B cell (primary cell): ENCODE measurements at regions not wholly inside any gene's neighbourhood (a gene's known extent, or its start where the extent isn't known, plus 50 kb on each side); places are given as distances from the start of the nearest gene placed in this dataset.

Source experiments
- ATAC-seq: fragments of 200-7000 bp; cut with Tn5 transposase; one replicate; pipeline ENCODE4 v1.10.0; 2021; ENCODE audit warnings: low read depth, mild to moderate bottlenecking, moderate number of reproducible peaks, moderate library complexity
- CTCF ChIA-PET: fragments of 350-600 bp; sonication (Branson Sonifier 250); formaldehyde crosslinking; loops from one replicate; lab custom pipeline; 2021; ENCODE audit warnings: antibody characterized with exemption, inconsistent platforms; lab: Charles Lee
- POLR2A ChIA-PET: fragments of 350-600 bp; sonication (Branson Sonifier 250); formaldehyde crosslinking; loops from one replicate; lab custom pipeline; 2021; ENCODE audit warnings: antibody characterized with exemption; lab: Charles Lee
- DNase-seq: peaks from one replicate; pipeline ENCODE4 v3.0.0; 2013
- H2AFZ ChIP-seq: 2 replicates; pipeline ENCODE4 v1.6.1; 2012; ENCODE audit warnings: mild to moderate bottlenecking, low read depth, low read length; ENCODE audit not compliant: insufficient read depth, poor library complexity, severe bottlenecking
- H3K27ac ChIP-seq, 2 donors: 1 replicate in 1 of 2; 2 replicates in 1 of 2; pipeline ENCODE4 v1.5.1; 2012 to 2013; ENCODE audit warnings: low read length in 2 of 2, mild to moderate bottlenecking in 2 of 2, moderate library complexity in 1 of 2
- H3K27me3 ChIP-seq, 4 experiments: fragments of 200-600 bp in 1 of 4; sonication (generic) in 1 of 4; replicated peaks in 1 of 4; 1 replicate in 2 of 4; 2 replicates in 2 of 4; pipeline versions ENCODE4 v1.6.1 to v1.7.0; 2013 to 2016; ENCODE audit warnings: low read length in 3 of 4, mild to moderate bottlenecking in 2 of 4, mixed read lengths in 1 of 4, moderate library complexity in 1 of 4; ENCODE audit not compliant: insufficient read depth in 4 of 4, control insufficient read depth in 3 of 4; ENCODE audit errors: control extremely low read depth in 1 of 4
- H3K36me3 ChIP-seq, 2 experiments: replicated peaks in 1 of 2; 1 replicate in 1 of 2; 2 replicates in 1 of 2; pipeline versions ENCODE4 v1.6.1 to v1.7.1; 2013; ENCODE audit warnings: low read length in 1 of 2; ENCODE audit not compliant: insufficient read depth in 2 of 2, control insufficient read depth in 1 of 2; ENCODE audit errors: control extremely low read depth in 1 of 2, extremely low read depth in 1 of 2
- H3K4me1 ChIP-seq, 2 donors: fragments of 200-600 bp in 1 of 2; sonication (generic) in 1 of 2; 1 replicate in 1 of 2; 2 replicates in 1 of 2; pipeline versions ENCODE4 v1.5.1 to v1.6.1; 2013 to 2017; ENCODE audit warnings: low read length in 2 of 2; ENCODE audit not compliant: control insufficient read depth in 2 of 2, insufficient read depth in 2 of 2
- H3K4me2 ChIP-seq: replicated peaks from 2 replicates; pipeline ENCODE3; 2012; ENCODE audit warnings: mild to moderate bottlenecking, low read depth, low read length; ENCODE audit not compliant: poor library complexity, severe bottlenecking
- H3K4me3 ChIP-seq, 5 experiments: fragments of 200-600 bp in 1 of 5; sonication (generic) in 1 of 5; 1 replicate in 3 of 5; 2 replicates in 2 of 5; pipeline versions ENCODE4 v1.5.1 to v1.7.0; 2011 to 2016; ENCODE audit warnings: low read length in 4 of 5, mild to moderate bottlenecking in 4 of 5, low read depth in 2 of 5, control low read depth in 1 of 5, moderate library complexity in 1 of 5; ENCODE audit not compliant: insufficient read depth in 1 of 5; ENCODE audit errors: control extremely low read depth in 1 of 5, extremely low read depth in 1 of 5
- H3K79me2 ChIP-seq: fragments of 200-600 bp; sonication (generic); one replicate; pipeline ENCODE4 v1.6.0; 2016; ENCODE audit warnings: low read length; ENCODE audit not compliant: control insufficient read depth, insufficient read depth
- H3K9ac ChIP-seq: fragments of 200-600 bp; sonication (generic); 2 replicates; pipeline ENCODE4 v1.6.1; 2017; ENCODE audit warnings: mild to moderate bottlenecking, low read length, moderate library complexity
- H3K9me3 ChIP-seq, 3 donors: one replicate each; pipeline versions ENCODE4 v1.6.1 to v1.7.1; 2013; ENCODE audit warnings: low read length in 2 of 3; ENCODE audit not compliant: control insufficient read depth in 2 of 3, insufficient read depth in 1 of 3; ENCODE audit errors: control extremely low read depth in 1 of 3
- H4K20me1 ChIP-seq: 2 replicates; pipeline ENCODE4 v1.6.0; 2012; ENCODE audit warnings: mild to moderate bottlenecking, low read length; ENCODE audit not compliant: insufficient read depth, control insufficient read depth, poor library complexity, severe bottlenecking
- H3K27ac Mint-ChIP-seq: one replicate; pipeline ENCODE4 v1.8.0; 2021; ENCODE audit warnings: mixed read lengths
- H3K27me3 Mint-ChIP-seq: one replicate; pipeline ENCODE4 v1.8.0; 2021; ENCODE audit warnings: mixed read lengths
- H3K4me1 Mint-ChIP-seq: one replicate; pipeline ENCODE4 v1.8.0; 2021; ENCODE audit warnings: mixed read lengths
- H3K4me3 Mint-ChIP-seq: one replicate; pipeline ENCODE4 v1.8.0; 2021; ENCODE audit warnings: mixed read lengths
- H3K9me3 Mint-ChIP-seq: one replicate; pipeline ENCODE4 v1.8.0; 2022; ENCODE audit warnings: mixed read lengths; ENCODE audit not compliant: insufficient read depth
- CTCF ChIP-seq: fragments of 200-600 bp; IDR thresholded peaks from one replicate; pipeline ENCODE4 v1.8.0; 2022; ENCODE audit warnings: antibody characterized with exemption, mild to moderate bottlenecking
- EZH2 ChIP-seq: IDR thresholded peaks from 2 replicates; pipeline ENCODE4 v1.6.1; 2012; ENCODE audit warnings: borderline replicate concordance, low read depth, mild to moderate bottlenecking, moderate library complexity, low read length; ENCODE audit not compliant: insufficient read depth, poor library complexity, severe bottlenecking
- WGBS: methylation state at CpG from one replicate; pipeline ENCODE4 v1.1.5; 2013; ENCODE audit warnings: missing lambda C conversion rate; ENCODE audit not compliant: insufficient coverage; 5-methylcytosine and 5-hydroxymethylcytosine counted together
- intact Hi-C: fragments of 100-400 bp; cut with micrococcal nuclease; formaldehyde crosslinking; loops from one replicate; pipeline ENCODE4 v1.10.0; 2022

GRCh38 chr2:5230855-5231254 lies 461.3 kb upstream of the SOX11 start:
- H3K27ac Mint-ChIP-seq: no peak overlapping the region
- DNase-seq: no peak
- H3K27ac ChIP-seq: no peak overlapping the region
- H3K4me3 Mint-ChIP-seq: no peak overlapping the region
- no peaks in the 10 kb centered on the region for H3K9me3 Mint-ChIP-seq
- 78% methylated on average over 2 of the region's 3 CpGs for WGBS
- CTCF ChIA-PET: no interaction called here
- no peaks in the 10 kb centered on the region for H3K4me1 Mint-ChIP-seq
- no peaks in the 10 kb centered on the region for H3K27me3 Mint-ChIP-seq
- H2AFZ ChIP-seq: no peak overlapping the region
- H3K36me3 ChIP-seq: no peaks in the 10 kb centered on the region
- no peaks in the 10 kb centered on the region for H3K4me1 ChIP-seq
- intact Hi-C loops: no loop called here
- POLR2A ChIA-PET: no interaction called here
- no peaks in the 10 kb centered on the region for H3K27me3 ChIP-seq
- no peak for ATAC-seq
- H3K79me2 ChIP-seq: no peaks in the 10 kb centered on the region
- H3K4me2 ChIP-seq: no peak overlapping the region
- TF ChIP-seq CTCF (no peak), EZH2 (no peak)
- no peak overlapping the region for H3K4me3 ChIP-seq
- no peaks in the 10 kb centered on the region for H4K20me1 ChIP-seq
- H3K9me3 ChIP-seq: peaks cover 0 to 11% (median 0%) of the 10 kb centered on the region in 3 donors
- H3K9ac ChIP-seq: no peak overlapping the region

GRCh38 chr2:5231287-5231686 lies 460.9 kb upstream of the SOX11 start:
- H3K27ac ChIP-seq: no peak overlapping the region
- no peak overlapping the region for H2AFZ ChIP-seq
- Mint-ChIP-seq H3K27me3 (no peaks in the 10 kb centered on the region), H3K4me1 (no peaks in the 10 kb centered on the region), H3K27ac (no peak overlapping the region), H3K4me3 (no peak overlapping the region), H3K9me3 (no peaks in the 10 kb centered on the region)
- no peak for ATAC-seq
- no peaks in the 10 kb centered on the region for H3K27me3 ChIP-seq
- H3K9ac ChIP-seq: no peak overlapping the region
- no peaks in the 10 kb centered on the region for H3K36me3 ChIP-seq
- H3K4me3 ChIP-seq: no peak overlapping the region
- ChIA-PET POLR2A (no interaction called here), CTCF (no interaction called here)
- peaks cover 0 to 12% (median 0%) of the 10 kb centered on the region in 3 donors for H3K9me3 ChIP-seq
- H3K4me1 ChIP-seq: no peaks in the 10 kb centered on the region
- no peaks in the 10 kb centered on the region for H4K20me1 ChIP-seq
- no peak for DNase-seq
- no CpG with 5 or more reads among the region's 2 CpGs for WGBS
- no peak overlapping the region for H3K4me2 ChIP-seq
- H3K79me2 ChIP-seq: no peaks in the 10 kb centered on the region
- intact Hi-C loops: no loop called here
- no peak for TF ChIP-seq EZH2
- no peak for TF ChIP-seq CTCF
